ENCODE measurements at regions not wholly inside any gene's neighbourhood (a gene's known extent, or its start where the extent isn't known, plus 50 kb on each side); places are given as distances from the start of the nearest gene placed in this dataset.
A peak's percentile ranks its signal among the peaks of the same experiment; 100 is the strongest.

DNA sequence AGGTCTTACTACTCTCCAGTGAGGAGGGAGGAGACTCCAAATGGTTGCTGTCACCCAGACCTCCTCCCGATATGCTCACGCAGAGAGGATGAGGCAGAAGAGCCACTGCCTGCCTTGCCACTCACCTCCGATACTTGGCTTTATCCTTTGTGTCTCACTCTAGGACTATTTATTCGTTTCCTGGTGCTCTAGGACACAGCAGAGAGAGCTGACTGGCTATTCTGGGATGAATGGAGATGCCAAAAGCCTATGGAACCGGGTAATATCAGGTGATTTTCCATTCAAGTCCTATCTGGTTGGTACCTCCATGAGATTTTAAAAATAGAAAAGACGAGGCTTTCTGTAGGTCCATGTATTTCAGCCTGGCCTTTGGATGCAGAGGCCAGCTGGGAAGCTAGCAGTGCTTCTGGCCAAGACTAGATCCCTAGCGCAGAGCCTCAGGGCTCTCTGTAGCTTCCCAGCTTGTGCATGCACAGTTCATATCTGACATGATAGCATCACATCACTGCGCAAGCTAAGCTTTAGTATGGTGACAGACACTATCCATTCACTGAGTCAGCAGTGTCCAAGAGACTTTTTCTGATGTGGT is 239.0 kb upstream of the ANKRD30A start:
- Histone ChIP-seq H2AFZ (ENCODE audit: low read depth, low read length) (no peak overlapping the region), H3K79me2 (ENCODE audit: low read length) (no peaks in the 10 kb centered on the region), H3K4me3 (ENCODE audit: low read length) (no peak overlapping the region), H3K27me3 (ENCODE audit: low read depth, low read length) (no peaks in the 10 kb centered on the region), H3K9ac (ENCODE audit: low read length) (no peak overlapping the region), H4K20me1 (ENCODE audit: insufficient read depth, low read length) (no peaks in the 10 kb centered on the region), H3K4me2 (ENCODE audit: low read length) (no peak overlapping the region), H3K36me3 (replicated peaks; ENCODE audit: low read depth, low read length) (no peaks in the 10 kb centered on the region), H3K27ac (ENCODE audit: low read length) (no peak overlapping the region), H3K4me1 (ENCODE audit: low read length) (peaks cover 24% of the 10 kb centered on the region), H3K9me3 (ENCODE audit: insufficient read depth, low read length) (no peaks in the 10 kb centered on the region)
- no peak for TF ChIP-seq EZH2phosphoT487 (IDR thresholded peaks at IDR 0.05; ENCODE audit: low read depth)
- no peak for TF ChIP-seq CTCF (IDR thresholded peaks at IDR 0.05; ENCODE audit: low read depth, low read length)

DNA sequence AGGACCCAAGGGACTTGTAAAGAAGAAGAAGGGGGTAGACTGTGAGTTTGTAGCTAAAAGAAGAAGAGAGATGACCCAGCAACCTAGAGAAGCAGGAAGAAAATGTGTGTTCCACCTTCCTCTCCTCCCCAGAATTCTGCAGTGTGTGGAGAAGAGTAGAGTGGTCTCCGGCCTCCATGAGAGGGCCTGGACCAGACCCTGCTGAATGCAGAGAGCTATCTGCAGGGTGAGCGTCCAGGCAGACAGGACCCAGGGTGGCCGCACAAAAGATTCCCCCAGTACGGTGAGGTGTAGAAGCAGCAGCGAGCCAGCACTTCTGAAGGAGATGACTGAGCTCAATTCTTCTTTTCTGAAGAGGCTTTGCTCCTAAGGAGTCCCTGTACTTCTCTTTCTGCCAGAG is 239.7 kb upstream of the ANKRD30A start:
- Histone ChIP-seq H3K27me3 (ENCODE audit: low read depth, low read length) (no peaks in the 10 kb centered on the region), H3K27ac (ENCODE audit: low read length) (no peak overlapping the region), H3K4me3 (ENCODE audit: low read length) (no peak overlapping the region), H3K36me3 (replicated peaks; ENCODE audit: low read depth, low read length) (no peaks in the 10 kb centered on the region), H2AFZ (ENCODE audit: low read depth, low read length) (no peak overlapping the region), H3K9ac (ENCODE audit: low read length) (no peak overlapping the region), H3K79me2 (ENCODE audit: low read length) (no peaks in the 10 kb centered on the region), H3K4me1 (ENCODE audit: low read length) (peaks cover 24% of the 10 kb centered on the region), H3K4me2 (ENCODE audit: low read length) (peak overlapping the region; percentile 22; the same call in 1 of the 2 replicates), H3K9me3 (ENCODE audit: insufficient read depth, low read length) (no peaks in the 10 kb centered on the region), H4K20me1 (ENCODE audit: insufficient read depth, low read length) (no peaks in the 10 kb centered on the region)
- TF ChIP-seq EZH2phosphoT487 (IDR thresholded peaks at IDR 0.05; ENCODE audit: low read depth), result no peak
- no peak for TF ChIP-seq CTCF (IDR thresholded peaks at IDR 0.05; ENCODE audit: low read depth, low read length)

DNA sequence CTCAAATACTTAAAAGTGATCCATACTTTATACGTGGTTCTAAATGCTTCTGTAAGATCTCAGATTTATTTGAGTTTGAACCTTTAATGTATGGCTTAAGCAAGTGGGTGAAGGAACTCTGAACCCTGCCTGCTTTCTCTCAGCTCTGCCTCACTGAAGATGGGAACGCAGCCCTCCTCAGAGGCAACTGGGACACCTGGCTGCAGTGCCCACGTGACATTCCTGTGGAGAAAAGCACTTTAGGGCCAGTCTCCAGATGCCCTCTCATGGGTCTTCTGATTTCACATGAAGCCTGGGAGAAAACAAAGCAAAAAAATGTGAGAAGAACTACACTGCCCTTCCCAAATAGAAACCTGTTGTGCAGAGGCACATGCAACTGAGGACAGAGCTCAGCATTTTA is 242.6 kb upstream of the ANKRD30A start:
- H3K4me1 ChIP-seq (ENCODE audit: low read length), result peaks cover 11% of the 10 kb centered on the region
- no peak overlapping the region for H3K27ac ChIP-seq (ENCODE audit: low read length)
- H3K79me2 ChIP-seq (ENCODE audit: low read length), result no peaks in the 10 kb centered on the region
- H3K4me3 ChIP-seq (ENCODE audit: low read length), result no peak overlapping the region
- no peaks in the 10 kb centered on the region for H4K20me1 ChIP-seq (ENCODE audit: insufficient read depth, low read length)
- H3K27me3 ChIP-seq (ENCODE audit: low read depth, low read length), result 0 out of 2 replicates have a peak, but pooled peaks cover 3% of the 10 kb centered on the region
- H3K36me3 ChIP-seq (replicated peaks; ENCODE audit: low read depth, low read length), result no peaks in the 10 kb centered on the region
- no peak for TF ChIP-seq CTCF (IDR thresholded peaks at IDR 0.05; ENCODE audit: low read depth, low read length)
- no peak for TF ChIP-seq EZH2phosphoT487 (IDR thresholded peaks at IDR 0.05; ENCODE audit: low read depth)
- no peak overlapping the region for H3K9ac ChIP-seq (ENCODE audit: low read length)
- H3K4me2 ChIP-seq (ENCODE audit: low read length), result no peak overlapping the region
- no peak overlapping the region for H2AFZ ChIP-seq (ENCODE audit: low read depth, low read length)
- no peaks in the 10 kb centered on the region for H3K9me3 ChIP-seq (ENCODE audit: insufficient read depth, low read length)

DNA sequence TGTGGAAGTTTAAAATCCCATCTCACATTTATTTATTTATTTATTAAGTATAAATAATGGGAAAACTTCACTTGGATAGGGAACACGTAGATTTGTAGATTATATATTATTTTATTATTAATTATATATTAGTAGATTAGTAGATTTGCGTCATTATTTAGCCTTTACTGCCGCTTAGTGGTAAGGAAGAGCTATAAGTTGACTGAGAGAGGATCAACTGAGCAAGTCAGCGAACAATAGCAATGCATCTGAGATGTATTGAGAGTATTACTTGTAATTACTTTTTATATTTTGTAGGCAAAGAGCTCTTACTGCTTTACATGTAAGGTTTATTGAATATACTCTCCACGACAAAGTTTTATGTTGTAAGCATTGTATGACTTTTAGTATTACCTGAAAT is 244.5 kb upstream of the ANKRD30A start:
- no peak overlapping the region for H3K4me3 ChIP-seq (ENCODE audit: low read length)
- H3K9ac ChIP-seq (ENCODE audit: low read length), result no peak overlapping the region
- no peaks in the 10 kb centered on the region for H4K20me1 ChIP-seq (ENCODE audit: insufficient read depth, low read length)
- no peak overlapping the region for H2AFZ ChIP-seq (ENCODE audit: low read depth, low read length)
- H3K27ac ChIP-seq (ENCODE audit: low read length), result no peak overlapping the region
- H3K9me3 ChIP-seq (ENCODE audit: insufficient read depth, low read length), result no peaks in the 10 kb centered on the region
- 0 out of 2 replicates have a peak, but pooled peaks cover 4% of the 10 kb centered on the region for H3K27me3 ChIP-seq (ENCODE audit: low read depth, low read length)
- peaks cover 8% of the 10 kb centered on the region for H3K4me1 ChIP-seq (ENCODE audit: low read length)
- H3K79me2 ChIP-seq (ENCODE audit: low read length), result no peaks in the 10 kb centered on the region
- H3K4me2 ChIP-seq (ENCODE audit: low read length), result no peak overlapping the region
- TF ChIP-seq EZH2phosphoT487 (IDR thresholded peaks at IDR 0.05; ENCODE audit: low read depth) (no peak), CTCF (IDR thresholded peaks at IDR 0.05; ENCODE audit: low read depth, low read length) (peak; percentile 29)
- no peaks in the 10 kb centered on the region for H3K36me3 ChIP-seq (replicated peaks; ENCODE audit: low read depth, low read length)

Data from OCI-LY3 (cell line).